ENCODE measurements at regions not wholly inside any gene's neighbourhood (a gene's known extent, or its start where the extent isn't known, plus 50 kb on each side); places are given as distances from the start of the nearest gene placed in this dataset.
A peak's percentile ranks its signal among the peaks of the same experiment; 100 is the strongest.

GRCh38 chr6:141594874-141595273 is 537.9 kb upstream of the GJE1 start:
- H3K4me3 ChIP-seq (ENCODE audit: low read length): no peak overlapping the region
- H3K27me3 ChIP-seq (ENCODE audit: control insufficient read depth, insufficient read depth, low read length): no peaks in the 10 kb centered on the region
- no peak overlapping the region for H3K9ac ChIP-seq (ENCODE audit: low read depth, low read length)
- peaks cover 4% of the 10 kb centered on the region for H3K4me1 ChIP-seq (ENCODE audit: control insufficient read depth, insufficient read depth, low read length)
- no peaks in the 10 kb centered on the region for H3K9me3 ChIP-seq (replicated peaks; ENCODE audit: low read length)
- no peak overlapping the region for H3K4me2 ChIP-seq (ENCODE audit: low read length)
- H3K36me3 ChIP-seq (ENCODE audit: insufficient read depth, low read length): no peaks in the 10 kb centered on the region

- H3K4me1 ChIP-seq (ENCODE audit: control insufficient read depth, insufficient read depth, low read length): peaks cover 1% of the 10 kb centered on the region
- H3K27me3 ChIP-seq (ENCODE audit: control insufficient read depth, insufficient read depth, low read length): no peaks in the 10 kb centered on the region
- H3K9ac ChIP-seq (ENCODE audit: low read depth, low read length): no peak overlapping the region
- H3K4me2 ChIP-seq (ENCODE audit: low read length): no peak overlapping the region
- no peaks in the 10 kb centered on the region for H3K36me3 ChIP-seq (ENCODE audit: insufficient read depth, low read length)
- no peaks in the 10 kb centered on the region for H3K9me3 ChIP-seq (replicated peaks; ENCODE audit: low read length)
- no peak overlapping the region for H3K4me3 ChIP-seq (ENCODE audit: low read length)
Measured at GRCh38 chr6:141593311-141593710, 539.4 kb upstream of the GJE1 start.

- Histone ChIP-seq H3K9ac (ENCODE audit: low read depth, low read length) (peak overlapping the region; percentile 18), H3K9me3 (replicated peaks; ENCODE audit: low read length) (no peaks in the 10 kb centered on the region), H3K4me1 (ENCODE audit: control insufficient read depth, insufficient read depth, low read length) (peaks cover 13% of the 10 kb centered on the region), H3K4me3 (ENCODE audit: low read length) (no peak overlapping the region), H3K36me3 (ENCODE audit: insufficient read depth, low read length) (no peaks in the 10 kb centered on the region), H3K27me3 (ENCODE audit: control insufficient read depth, insufficient read depth, low read length) (no peaks in the 10 kb centered on the region), H3K4me2 (ENCODE audit: low read length) (peak overlapping the region; percentile 26)
Measured at GRCh38 chr6:141587482-141588266, 545.1 kb upstream of the GJE1 start.

- Histone ChIP-seq H3K27me3 (ENCODE audit: control insufficient read depth, insufficient read depth, low read length) (no peaks in the 10 kb centered on the region), H3K36me3 (ENCODE audit: insufficient read depth, low read length) (no peaks in the 10 kb centered on the region)
Measured at GRCh38 chr6:141580988-141581552, 551.7 kb upstream of the GJE1 start.

GRCh38 chr6:141580131-141580530 is 552.6 kb upstream of the GJE1 start:
- Histone ChIP-seq H3K4me2 (ENCODE audit: low read length) (no peak overlapping the region), H3K4me3 (ENCODE audit: low read length) (no peak overlapping the region), H3K4me1 (ENCODE audit: control insufficient read depth, insufficient read depth, low read length) (peaks cover 16% of the 10 kb centered on the region), H3K9me3 (replicated peaks; ENCODE audit: low read length) (no peaks in the 10 kb centered on the region), H3K36me3 (ENCODE audit: insufficient read depth, low read length) (no peaks in the 10 kb centered on the region), H3K9ac (ENCODE audit: low read depth, low read length) (no peak overlapping the region), H3K27me3 (ENCODE audit: control insufficient read depth, insufficient read depth, low read length) (no peaks in the 10 kb centered on the region)

More at GRCh38 chr6:141580988-141581552, 551.7 kb upstream of the GJE1 start:
- Histone ChIP-seq H3K9ac (ENCODE audit: low read depth, low read length) (no peak overlapping the region), H3K4me1 (ENCODE audit: control insufficient read depth, insufficient read depth, low read length) (peaks cover 16% of the 10 kb centered on the region), H3K4me2 (ENCODE audit: low read length) (no peak overlapping the region), H3K9me3 (replicated peaks; ENCODE audit: low read length) (no peaks in the 10 kb centered on the region), H3K4me3 (ENCODE audit: low read length) (no peak overlapping the region)

GRCh38 chr6:141576751-141577150 is 556.0 kb upstream of the GJE1 start:
- Histone ChIP-seq H3K27me3 (ENCODE audit: control insufficient read depth, insufficient read depth, low read length) (no peaks in the 10 kb centered on the region), H3K9me3 (replicated peaks; ENCODE audit: low read length) (no peaks in the 10 kb centered on the region), H3K36me3 (ENCODE audit: insufficient read depth, low read length) (no peaks in the 10 kb centered on the region), H3K4me1 (ENCODE audit: control insufficient read depth, insufficient read depth, low read length) (peaks cover 16% of the 10 kb centered on the region), H3K4me3 (ENCODE audit: low read length) (no peak overlapping the region), H3K4me2 (ENCODE audit: low read length) (no peak overlapping the region), H3K9ac (ENCODE audit: low read depth, low read length) (no peak overlapping the region)

- Histone ChIP-seq H3K27me3 (ENCODE audit: control insufficient read depth, insufficient read depth, low read length) (no peaks in the 10 kb centered on the region), H3K4me3 (ENCODE audit: low read length) (peak overlapping the region; percentile 30), H3K4me1 (ENCODE audit: control insufficient read depth, insufficient read depth, low read length) (peaks cover 18% of the 10 kb centered on the region), H3K9ac (ENCODE audit: low read depth, low read length) (peak overlapping the region; percentile 83), H3K36me3 (ENCODE audit: insufficient read depth, low read length) (no peaks in the 10 kb centered on the region), H3K9me3 (replicated peaks; ENCODE audit: low read length) (no peaks in the 10 kb centered on the region), H3K4me2 (ENCODE audit: low read length) (peak overlapping the region; percentile 63)
Measured at GRCh38 chr6:141562851-141563763, 569.6 kb upstream of the GJE1 start.

GRCh38 chr6:141562186-141562811 is 570.4 kb upstream of the GJE1 start:
- no peaks in the 10 kb centered on the region for H3K27me3 ChIP-seq (ENCODE audit: control insufficient read depth, insufficient read depth, low read length)
- no peaks in the 10 kb centered on the region for H3K36me3 ChIP-seq (ENCODE audit: insufficient read depth, low read length)
- no peak overlapping the region for H3K4me3 ChIP-seq (ENCODE audit: low read length)
- peaks cover 18% of the 10 kb centered on the region for H3K4me1 ChIP-seq (ENCODE audit: control insufficient read depth, insufficient read depth, low read length)
- H3K4me2 ChIP-seq (ENCODE audit: low read length): peak overlapping the region; percentile 52
- H3K9me3 ChIP-seq (replicated peaks; ENCODE audit: low read length): no peaks in the 10 kb centered on the region
- peak overlapping the region; percentile 83 for H3K9ac ChIP-seq (ENCODE audit: low read depth, low read length)

- H3K9me3 ChIP-seq (replicated peaks; ENCODE audit: low read length): no peaks in the 10 kb centered on the region
- no peaks in the 10 kb centered on the region for H3K27me3 ChIP-seq (ENCODE audit: control insufficient read depth, insufficient read depth, low read length)
- no peak overlapping the region for H3K4me3 ChIP-seq (ENCODE audit: low read length)
- H3K4me1 ChIP-seq (ENCODE audit: control insufficient read depth, insufficient read depth, low read length): peaks cover 18% of the 10 kb centered on the region
- no peak overlapping the region for H3K9ac ChIP-seq (ENCODE audit: low read depth, low read length)
- no peaks in the 10 kb centered on the region for H3K36me3 ChIP-seq (ENCODE audit: insufficient read depth, low read length)
- H3K4me2 ChIP-seq (ENCODE audit: low read length): no peak overlapping the region
Measured at GRCh38 chr6:141561154-141561553, 571.6 kb upstream of the GJE1 start.

GRCh38 chr6:141552463-141552862 is 580.3 kb upstream of the GJE1 start:
- peaks cover 15% of the 10 kb centered on the region for H3K4me1 ChIP-seq (ENCODE audit: control insufficient read depth, insufficient read depth, low read length)
- H3K36me3 ChIP-seq (ENCODE audit: insufficient read depth, low read length): no peaks in the 10 kb centered on the region
- peaks cover 6% of the 10 kb centered on the region for H3K9me3 ChIP-seq (replicated peaks; ENCODE audit: low read length)
- no peaks in the 10 kb centered on the region for H3K27me3 ChIP-seq (ENCODE audit: control insufficient read depth, insufficient read depth, low read length)
- H3K9ac ChIP-seq (ENCODE audit: low read depth, low read length): no peak overlapping the region
- H3K4me3 ChIP-seq (ENCODE audit: low read length): no peak overlapping the region
- no peak overlapping the region for H3K4me2 ChIP-seq (ENCODE audit: low read length)

- H3K36me3 ChIP-seq (ENCODE audit: insufficient read depth, low read length): no peaks in the 10 kb centered on the region
- H3K4me3 ChIP-seq (ENCODE audit: low read length): no peak overlapping the region
- H3K9ac ChIP-seq (ENCODE audit: low read depth, low read length): no peak overlapping the region
- H3K27me3 ChIP-seq (ENCODE audit: control insufficient read depth, insufficient read depth, low read length): no peaks in the 10 kb centered on the region
- peaks cover 6% of the 10 kb centered on the region for H3K9me3 ChIP-seq (replicated peaks; ENCODE audit: low read length)
- peaks cover 15% of the 10 kb centered on the region for H3K4me1 ChIP-seq (ENCODE audit: control insufficient read depth, insufficient read depth, low read length)
- no peak overlapping the region for H3K4me2 ChIP-seq (ENCODE audit: low read length)
Measured at GRCh38 chr6:141552031-141552430, 580.7 kb upstream of the GJE1 start.

Measured in skeletal muscle satellite cell (primary cell).